H9 (cell line): ENCODE measurements at regions not wholly inside any gene's neighbourhood (a gene's known extent, or its start where the extent isn't known, plus 50 kb on each side); places are given as distances from the start of the nearest gene placed in this dataset.

Experiments used
- DNase-seq: peaks from one replicate; pipeline ENCODE4 v3.0.0-alpha.2; 2017
- H2AFZ ChIP-seq: one replicate; pipeline ENCODE4 v1.6.1; 2013; ENCODE audit warnings: mild to moderate bottlenecking, low read length, control low read depth, moderate library complexity
- H2AK5ac ChIP-seq: 2 replicates; pipeline ENCODE4 v1.6.1; 2013; ENCODE audit warnings: low read length, control low read depth, mixed read lengths; ENCODE audit not compliant: insufficient read length
- H2BK120ac ChIP-seq: one replicate; pipeline ENCODE4 v1.6.1; 2013; ENCODE audit warnings: low read depth, mild to moderate bottlenecking, low read length, control low read depth, inconsistent platforms; ENCODE audit not compliant: poor library complexity, severe bottlenecking
- H2BK12ac ChIP-seq: 2 replicates; pipeline ENCODE4 v1.6.1; 2013; ENCODE audit warnings: low read length, control low read depth, mixed read lengths, low read depth; ENCODE audit not compliant: insufficient read length
- H2BK15ac ChIP-seq: 2 replicates; pipeline ENCODE4 v1.6.1; 2013; ENCODE audit warnings: low read depth, low read length, control low read depth
- H2BK20ac ChIP-seq: one replicate; pipeline ENCODE4 v1.6.1; 2013; ENCODE audit warnings: low read depth, mild to moderate bottlenecking, low read length, control low read depth, inconsistent platforms; ENCODE audit not compliant: poor library complexity, severe bottlenecking
- H2BK5ac ChIP-seq: 2 replicates; pipeline ENCODE4 v1.6.1; 2013; ENCODE audit warnings: low read length, control low read depth, mixed read lengths; ENCODE audit not compliant: insufficient read length
- H3K14ac ChIP-seq: 2 replicates; pipeline ENCODE4 v1.6.1; 2013; ENCODE audit warnings: low read length, control low read depth; ENCODE audit not compliant: insufficient read depth
- H3K18ac ChIP-seq: 2 replicates; pipeline ENCODE4 v1.6.1; 2013; ENCODE audit warnings: low read depth, mild to moderate bottlenecking, mixed read lengths, low read length, control low read depth; ENCODE audit not compliant: insufficient read length
- H3K23ac ChIP-seq: 2 replicates; pipeline ENCODE4 v1.6.1; 2013; ENCODE audit warnings: low read length, control low read depth, mixed read lengths, low read depth; ENCODE audit not compliant: insufficient read length
- H3K23me2 ChIP-seq: 2 replicates; pipeline ENCODE4 v1.6.1; 2013; ENCODE audit warnings: low read depth, mild to moderate bottlenecking, mixed read lengths, low read length, control low read depth; ENCODE audit not compliant: insufficient read length, poor library complexity, severe bottlenecking
- H3K27ac ChIP-seq: 2 replicates; pipeline ENCODE4 v1.5.1; 2013; ENCODE audit warnings: low read length, control low read depth, mixed read lengths, low read depth; ENCODE audit not compliant: insufficient read length
- H3K27me3 ChIP-seq: 2 replicates; pipeline ENCODE4 v1.6.1; 2013; ENCODE audit warnings: low read length, control low read depth, inconsistent platforms; ENCODE audit not compliant: insufficient read depth
- H3K4ac ChIP-seq: 2 replicates; pipeline ENCODE4 v1.6.1; 2013; ENCODE audit warnings: low read depth, mild to moderate bottlenecking, control low read depth, inconsistent platforms, low read length, moderate library complexity
- H3K4me1 ChIP-seq: 2 replicates; pipeline ENCODE4 v1.6.1; 2013; ENCODE audit warnings: low read length, control low read depth, inconsistent platforms; ENCODE audit not compliant: insufficient read depth
- H3K4me2 ChIP-seq: 2 replicates; pipeline ENCODE4 v1.6.1; 2013; ENCODE audit warnings: low read length, control low read depth, mixed read lengths; ENCODE audit not compliant: insufficient read length, insufficient read depth
- H3K56ac ChIP-seq: 2 replicates; pipeline ENCODE4 v1.6.1; 2013; ENCODE audit warnings: low read depth, mild to moderate bottlenecking, mixed read lengths, low read length, control low read depth; ENCODE audit not compliant: insufficient read length
- H3K79me1 ChIP-seq: 2 replicates; pipeline ENCODE4 v1.6.1; 2013; ENCODE audit warnings: low read depth, mild to moderate bottlenecking, moderate library complexity, low read length, control low read depth, inconsistent platforms; ENCODE audit not compliant: insufficient read depth, poor library complexity, severe bottlenecking
- H3K79me2 ChIP-seq: 2 replicates; pipeline ENCODE4 v1.6.1; 2013; ENCODE audit warnings: low read length, control low read depth, inconsistent platforms; ENCODE audit not compliant: insufficient read depth
- H3K9ac ChIP-seq: 2 replicates; pipeline ENCODE4 v1.6.1; 2013; ENCODE audit warnings: low read length, control low read depth, mixed read lengths; ENCODE audit not compliant: insufficient read length; ENCODE audit errors: extremely low read depth
- H3K9me3 ChIP-seq: one replicate; pipeline ENCODE4 v1.6.1; 2013; ENCODE audit warnings: low read depth, low read length, inconsistent platforms; ENCODE audit not compliant: control insufficient read depth
- H3T11ph ChIP-seq: one replicate; pipeline ENCODE4 v1.6.1; 2013; ENCODE audit warnings: mild to moderate bottlenecking, low read length, control low read depth, inconsistent platforms
- H4K20me1 ChIP-seq: one replicate; pipeline ENCODE4 v1.6.1; 2013; ENCODE audit not compliant: control insufficient read depth, insufficient read length, insufficient read depth
- H4K5ac ChIP-seq: 2 replicates; pipeline ENCODE4 v1.6.1; 2013; ENCODE audit warnings: low read depth, mild to moderate bottlenecking, mixed read lengths, low read length, control low read depth; ENCODE audit not compliant: insufficient read length
- H4K8ac ChIP-seq: replicated peaks from 2 replicates; pipeline ENCODE4 v1.6.1; 2013; ENCODE audit warnings: low read length, control low read depth, mixed read lengths, low read depth; ENCODE audit not compliant: insufficient read length
- H4K91ac ChIP-seq: 2 replicates; pipeline ENCODE4 v1.6.1; 2013; ENCODE audit warnings: low read depth, mild to moderate bottlenecking, moderate library complexity, mixed read lengths, low read length, control low read depth; ENCODE audit not compliant: insufficient read length
- H3K27ac Mint-ChIP-seq, 3 experiments: 2 replicates in 2 of 3; 3 replicates in 1 of 3; pipeline ENCODE4 v1.8.0; 2020 to 2021; ENCODE audit warnings: mixed read lengths in 3 of 3, mild to moderate bottlenecking in 1 of 3, moderate library complexity in 1 of 3
- H3K27me3 Mint-ChIP-seq: 2 replicates; pipeline ENCODE4 v1.8.0; 2021; ENCODE audit warnings: low read depth, mild to moderate bottlenecking, moderate library complexity, mixed read lengths
- H3K36me3 Mint-ChIP-seq, 3 experiments: 2 replicates in 2 of 3; 3 replicates in 1 of 3; pipeline ENCODE4 v1.8.0; 2020 to 2021; ENCODE audit warnings: low read depth in 3 of 3, mixed read lengths in 3 of 3; ENCODE audit not compliant: insufficient read depth in 1 of 3
- H3K4me1 Mint-ChIP-seq, 2 experiments: 2 replicates each; pipeline ENCODE4 v1.8.0; 2020; ENCODE audit warnings: mixed read lengths in 2 of 2
- H3K4me3 Mint-ChIP-seq, 2 experiments: 2 replicates in 1 of 2; 3 replicates in 1 of 2; pipeline ENCODE4 v1.8.0; 2020 to 2021; ENCODE audit warnings: mild to moderate bottlenecking in 2 of 2, mixed read lengths in 2 of 2, moderate library complexity in 1 of 2
- H3K9me3 Mint-ChIP-seq, 2 experiments: 2 replicates in 1 of 2; 3 replicates in 1 of 2; pipeline ENCODE4 v1.8.0; 2020; ENCODE audit warnings: mild to moderate bottlenecking in 2 of 2, mixed read lengths in 2 of 2, moderate library complexity in 1 of 2
- CTCF ChIP-seq: fragments of 200-600 bp; sonication (generic); conservative IDR thresholded peaks from 3 replicates; pipeline ENCODE4 v1.8.0; 2021; ENCODE audit warnings: antibody characterized with exemption, mild to moderate bottlenecking

GRCh38 chr4:151473521-151474097 lies 64.6 kb downstream of the FHIP1A start:
- H3K36me3 Mint-ChIP-seq, result no peaks in the 10 kb centered on the region; a peak in 1 of 7 replicates
- H2BK5ac ChIP-seq, result no peak overlapping the region
- no peaks in the 10 kb centered on the region for H4K20me1 ChIP-seq
- H3K27me3 Mint-ChIP-seq, result no peaks in the 10 kb centered on the region
- no peak for DNase-seq
- H4K8ac ChIP-seq, result no peak overlapping the region
- H3K4ac ChIP-seq, result no peak overlapping the region
- no peak overlapping the region for H3K27ac ChIP-seq
- H4K5ac ChIP-seq, result no peak overlapping the region
- no peaks in the 10 kb centered on the region for H3K23me2 ChIP-seq
- no peak for TF ChIP-seq CTCF
- peaks cover 2% of the 10 kb centered on the region; the same call in 1 of the 2 replicates for H3K79me2 ChIP-seq
- H3K27ac Mint-ChIP-seq, result no peak overlapping the region; a peak in 1 of 7 replicates
- no peak overlapping the region for H3K4me3 Mint-ChIP-seq
- H3T11ph ChIP-seq, result no peak overlapping the region
- H3K27me3 ChIP-seq, result no peaks in the 10 kb centered on the region
- H3K23ac ChIP-seq, result no peak overlapping the region
- H2AK5ac ChIP-seq, result no peak overlapping the region
- H2BK20ac ChIP-seq, result no peak overlapping the region
- no peak overlapping the region for H3K4me2 ChIP-seq
- H3K9ac ChIP-seq, result no peak overlapping the region
- no peak overlapping the region for H2BK12ac ChIP-seq
- H3K18ac ChIP-seq, result no peak overlapping the region
- peaks cover 6% of the 10 kb centered on the region; the same call in 1 of the 2 replicates for H3K4me1 ChIP-seq
- no peaks in the 10 kb centered on the region for H3K9me3 ChIP-seq
- no peak overlapping the region for H3K56ac ChIP-seq
- H3K9me3 Mint-ChIP-seq, result no peaks in the 10 kb centered on the region
- H2AFZ ChIP-seq, result no peak overlapping the region
- no peak overlapping the region for H4K91ac ChIP-seq
- H3K4me1 Mint-ChIP-seq, result peaks cover 33 to 36% of the 10 kb centered on the region in 2 experiments
- H3K14ac ChIP-seq, result no peak overlapping the region
- H3K79me1 ChIP-seq, result no peaks in the 10 kb centered on the region
- H2BK15ac ChIP-seq, result no peak overlapping the region
- no peak overlapping the region for H2BK120ac ChIP-seq
